ENCODE measurements at regions not wholly inside any gene's neighbourhood (a gene's known extent, or its start where the extent isn't known, plus 50 kb on each side); places are given as distances from the start of the nearest gene placed in this dataset.

DNA sequence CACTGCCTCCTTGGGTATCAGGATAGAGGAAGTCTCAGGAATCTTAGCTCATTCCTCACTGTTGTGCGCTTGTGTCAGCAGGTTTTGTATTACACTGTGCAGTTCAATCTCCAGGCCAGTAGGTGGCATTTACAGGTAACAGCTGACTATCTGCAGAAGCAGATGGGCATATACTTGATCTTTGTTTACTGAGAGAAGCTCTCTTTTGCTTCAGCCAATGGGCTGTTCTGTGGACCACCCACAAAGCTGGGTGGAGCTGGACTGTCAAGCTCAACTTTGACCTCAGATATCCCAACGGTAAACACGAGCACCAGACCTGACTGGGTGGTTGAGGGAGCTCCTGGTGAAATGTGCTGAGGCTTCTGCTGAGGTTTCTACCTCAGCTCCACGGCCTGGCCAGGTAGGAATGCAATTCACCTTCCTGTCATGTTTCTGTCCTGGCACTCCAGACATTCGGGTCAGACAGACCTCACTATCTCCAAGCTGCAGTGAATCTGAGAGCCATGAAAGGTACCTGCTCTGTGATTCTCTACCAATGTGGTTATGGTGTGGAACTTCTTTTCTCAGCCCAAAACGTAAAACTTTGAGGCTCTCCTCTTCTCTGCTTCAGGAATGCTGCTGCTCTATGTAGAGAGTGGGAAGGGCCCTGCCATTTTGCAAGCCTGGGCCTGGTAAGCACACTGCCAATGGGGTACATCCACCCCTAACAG lies 167.9 kb upstream of the ACTBL2 start:
- TF ChIP-seq, protein P1, sequence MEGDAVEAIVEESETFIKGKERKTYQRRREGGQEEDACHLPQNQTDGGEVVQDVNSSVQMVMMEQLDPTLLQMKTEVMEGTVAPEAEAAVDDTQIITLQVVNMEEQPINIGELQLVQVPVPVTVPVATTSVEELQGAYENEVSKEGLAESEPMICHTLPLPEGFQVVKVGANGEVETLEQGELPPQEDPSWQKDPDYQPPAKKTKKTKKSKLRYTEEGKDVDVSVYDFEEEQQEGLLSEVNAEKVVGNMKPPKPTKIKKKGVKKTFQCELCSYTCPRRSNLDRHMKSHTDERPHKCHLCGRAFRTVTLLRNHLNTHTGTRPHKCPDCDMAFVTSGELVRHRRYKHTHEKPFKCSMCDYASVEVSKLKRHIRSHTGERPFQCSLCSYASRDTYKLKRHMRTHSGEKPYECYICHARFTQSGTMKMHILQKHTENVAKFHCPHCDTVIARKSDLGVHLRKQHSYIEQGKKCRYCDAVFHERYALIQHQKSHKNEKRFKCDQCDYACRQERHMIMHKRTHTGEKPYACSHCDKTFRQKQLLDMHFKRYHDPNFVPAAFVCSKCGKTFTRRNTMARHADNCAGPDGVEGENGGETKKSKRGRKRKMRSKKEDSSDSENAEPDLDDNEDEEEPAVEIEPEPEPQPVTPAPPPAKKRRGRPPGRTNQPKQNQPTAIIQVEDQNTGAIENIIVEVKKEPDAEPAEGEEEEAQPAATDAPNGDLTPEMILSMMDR (IDR thresholded peaks at IDR 0.05), result no peak
- TF ChIP-seq POLR2A (IDR thresholded peaks at IDR 0.05) (no peak), EP300 (IDR thresholded peaks at IDR 0.05) (no peak)

All from ovary (tissue), 3 donors.